Parathyroid adenoma (tissue), 2 donors: ENCODE measurements at regions not wholly inside any gene's neighbourhood (a gene's known extent, or its start where the extent isn't known, plus 50 kb on each side); places are given as distances from the start of the nearest gene placed in this dataset.
"Not testable (repeated sequence)": the region's sequence is repeated elsewhere in the genome, so short reads cannot be mapped to it uniquely, and the experiment has no call there.

ENCODE experiments used
- H2AFZ ChIP-seq: fragments of 300-600 bp; sonication (generic); one replicate; pipeline ENCODE4 v1.7.0; 2017; ENCODE audit warnings: antibody characterized with exemption, mild to moderate bottlenecking
- H3K27ac ChIP-seq: fragments of 300-600 bp; sonication (generic); one replicate; pipeline ENCODE4 v1.7.0; 2017
- H3K27me3 ChIP-seq: fragments of 300-600 bp; sonication (generic); one replicate; pipeline ENCODE4 v1.7.0; 2017; ENCODE audit warnings: low read length; ENCODE audit not compliant: control insufficient read depth, insufficient read depth
- H3K36me3 ChIP-seq: fragments of 300-600 bp; sonication (generic); one replicate; pipeline ENCODE4 v1.7.0; 2017; ENCODE audit warnings: low read length; ENCODE audit not compliant: control insufficient read depth, insufficient read depth
- H3K4me1 ChIP-seq: fragments of 300-600 bp; sonication (generic); one replicate; pipeline ENCODE4 v1.7.0; 2017; ENCODE audit warnings: control low read depth
- H3K4me2 ChIP-seq: fragments of 300-600 bp; sonication (generic); one replicate; pipeline ENCODE4 v1.7.0; 2017; ENCODE audit warnings: low read length
- H3K4me3 ChIP-seq: fragments of 300-600 bp; sonication (generic); one replicate; pipeline ENCODE4 v1.7.0; 2017; ENCODE audit warnings: low read depth, low read length
- H3K79me2 ChIP-seq: fragments of 300-600 bp; sonication (generic); one replicate; pipeline ENCODE4 v1.7.0; 2017; ENCODE audit warnings: control low read depth
- H3K9ac ChIP-seq: fragments of 300-600 bp; sonication (generic); one replicate; pipeline ENCODE4 v1.7.0; 2017; ENCODE audit warnings: mild to moderate bottlenecking
- H3K9me3 ChIP-seq: fragments of 300-600 bp; sonication (generic); one replicate; pipeline ENCODE4 v1.7.0; 2017; ENCODE audit warnings: low read length; ENCODE audit not compliant: control insufficient read depth
- CTCF ChIP-seq: fragments of 300-600 bp; sonication (generic); IDR thresholded peaks from one replicate; pipeline ENCODE4 v1.7.0; 2017; ENCODE audit warnings: antibody characterized with exemption, mild to moderate bottlenecking
- donor health status: primary hyperparathyroidism.

- H3K4me2 ChIP-seq: no peak overlapping the region
- H3K27me3 ChIP-seq: no peaks in the 10 kb centered on the region
- no peak overlapping the region for H3K4me3 ChIP-seq
- no peaks in the 10 kb centered on the region for H3K36me3 ChIP-seq
- H3K27ac ChIP-seq: no peak overlapping the region
- no peak for TF ChIP-seq CTCF
- H3K4me1 ChIP-seq: no peaks in the 10 kb centered on the region
- no peak overlapping the region for H3K9ac ChIP-seq
- no peaks in the 10 kb centered on the region for H3K9me3 ChIP-seq
- H3K79me2 ChIP-seq: no peaks in the 10 kb centered on the region
- H2AFZ ChIP-seq: no peak overlapping the region
Observed at GRCh38 chr3:132979606-132980005, 58.6 kb upstream of the TMEM108 start.

- not testable (repeated sequence) for H2AFZ ChIP-seq, H3K4me3 ChIP-seq, H3K9me3 ChIP-seq, H3K36me3 ChIP-seq, H3K27ac ChIP-seq, H3K27me3 ChIP-seq, H3K4me2 ChIP-seq, H3K4me1 ChIP-seq, H3K9ac ChIP-seq, H3K79me2 ChIP-seq
Observed at GRCh38 chr3:132978946-132979345, 59.2 kb upstream of the TMEM108 start.

GRCh38 chr3:132978464-132978863, 59.7 kb upstream of the TMEM108 start:
- Histone ChIP-seq H3K9ac (no peak overlapping the region), H3K79me2 (no peaks in the 10 kb centered on the region), H3K27ac (no peak overlapping the region), H3K9me3 (no peaks in the 10 kb centered on the region), H3K27me3 (no peaks in the 10 kb centered on the region), H3K4me2 (no peak overlapping the region), H3K36me3 (no peaks in the 10 kb centered on the region), H3K4me3 (no peak overlapping the region), H3K4me1 (no peaks in the 10 kb centered on the region), H2AFZ (no peak overlapping the region)
- no peak for TF ChIP-seq CTCF

DNA sequence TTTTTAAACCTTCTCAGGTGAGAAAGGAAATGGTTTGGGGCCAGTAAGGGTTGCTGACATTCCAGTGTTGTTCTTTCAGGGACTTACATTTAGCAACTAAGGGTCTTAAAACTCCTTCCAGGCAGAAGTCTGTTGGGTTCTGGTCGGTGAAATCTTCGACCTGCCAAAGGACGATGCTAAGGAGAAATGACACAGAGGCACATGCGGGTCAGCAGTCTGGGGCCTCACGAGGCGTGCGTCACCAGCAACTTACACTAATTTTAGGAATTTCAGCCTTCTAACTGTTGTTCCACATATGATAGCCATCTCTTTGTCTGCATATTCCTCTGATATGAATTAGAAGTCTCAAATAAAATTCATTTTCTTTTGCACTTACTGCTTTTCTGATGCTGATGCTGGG, 64.1 kb upstream of the TMEM108 start:
- Histone ChIP-seq H3K4me2 (no peak overlapping the region), H2AFZ (no peak overlapping the region), H3K4me3 (no peak overlapping the region), H3K27me3 (no peaks in the 10 kb centered on the region), H3K27ac (no peak overlapping the region), H3K79me2 (no peaks in the 10 kb centered on the region), H3K36me3 (no peaks in the 10 kb centered on the region), H3K4me1 (peaks cover 4% of the 10 kb centered on the region), H3K9me3 (no peaks in the 10 kb centered on the region), H3K9ac (no peak overlapping the region)
- no peak for TF ChIP-seq CTCF

- peaks cover 4% of the 10 kb centered on the region for H3K4me1 ChIP-seq
- no peak for TF ChIP-seq CTCF
- no peaks in the 10 kb centered on the region for H3K9me3 ChIP-seq
- H3K36me3 ChIP-seq: no peaks in the 10 kb centered on the region
- H3K79me2 ChIP-seq: no peaks in the 10 kb centered on the region
- H3K27ac ChIP-seq: no peak overlapping the region
- H3K4me2 ChIP-seq: no peak overlapping the region
- H3K4me3 ChIP-seq: no peak overlapping the region
- H3K27me3 ChIP-seq: no peaks in the 10 kb centered on the region
- H2AFZ ChIP-seq: no peak overlapping the region
- H3K9ac ChIP-seq: no peak overlapping the region
Observed at GRCh38 chr3:132973441-132973840, 64.8 kb upstream of the TMEM108 start.
